ENCODE measurements at regions not wholly inside any gene's neighbourhood (a gene's known extent, or its start where the extent isn't known, plus 50 kb on each side); places are given as distances from the start of the nearest gene placed in this dataset.

- no peak for DNase-seq (ENCODE audit: low read depth)
Measured at GRCh38 chr14:54129850-54130640, 173.4 kb upstream of the BMP4 start.

GRCh38 chr14:54132496-54132895 is 175.9 kb upstream of the BMP4 start:
- DNase-seq (ENCODE audit: low read depth), result no peak

- peak; percentile 42 for DNase-seq (ENCODE audit: low read depth)
Measured at GRCh38 chr14:54133896-54134295, 177.3 kb upstream of the BMP4 start.

GRCh38 chr14:54135804-54136280 is 179.2 kb upstream of the BMP4 start:
- no peak for DNase-seq (ENCODE audit: low read depth)

GRCh38 chr14:54136894-54137613 is 180.4 kb upstream of the BMP4 start:
- no peak for DNase-seq (ENCODE audit: low read depth)

GRCh38 chr14:54137614-54137961 is 181.0 kb upstream of the BMP4 start:
- peak; percentile 31 for DNase-seq (ENCODE audit: low read depth)

- DNase-seq (ENCODE audit: low read depth), result peak; percentile 35
Measured at GRCh38 chr14:54138024-54138353, 181.4 kb upstream of the BMP4 start.

- peak; percentile 34 for DNase-seq (ENCODE audit: low read depth)
Measured at GRCh38 chr14:54138354-54139038, 181.9 kb upstream of the BMP4 start.

GRCh38 chr14:54140551-54140950 is 183.9 kb upstream of the BMP4 start:
- no peak for DNase-seq (ENCODE audit: low read depth)

- DNase-seq (ENCODE audit: low read depth), result peak; percentile 22
Measured at GRCh38 chr14:54146601-54147000, 190.0 kb upstream of the BMP4 start.

GRCh38 chr14:54147282-54147681 is 190.7 kb upstream of the BMP4 start:
- DNase-seq (ENCODE audit: low read depth), result peak; percentile 98

- no peak for DNase-seq (ENCODE audit: low read depth)
Measured at GRCh38 chr14:54147758-54148157, 191.1 kb upstream of the BMP4 start.

- DNase-seq (ENCODE audit: low read depth), result peak; percentile 22
Measured at GRCh38 chr14:54148251-54148650, 191.6 kb upstream of the BMP4 start.

GRCh38 chr14:54152351-54152750 is 195.7 kb upstream of the BMP4 start:
- DNase-seq (ENCODE audit: low read depth), result no peak

GRCh38 chr14:54166049-54166950 is 209.7 kb upstream of the BMP4 start:
- no peak for DNase-seq (ENCODE audit: low read depth)

GRCh38 chr14:54168489-54168888 is 211.9 kb upstream of the BMP4 start:
- DNase-seq (ENCODE audit: low read depth), result no peak

GRCh38 chr14:54169254-54169924 is 212.8 kb upstream of the BMP4 start:
- peak; percentile 84 for DNase-seq (ENCODE audit: low read depth)

- DNase-seq (ENCODE audit: low read depth), result no peak
Measured at GRCh38 chr14:54170301-54170700, 213.7 kb upstream of the BMP4 start.

- no peak for DNase-seq (ENCODE audit: low read depth)
Measured at GRCh38 chr14:54172114-54172513, 215.5 kb upstream of the BMP4 start.

GRCh38 chr14:54172562-54172961 is 215.9 kb upstream of the BMP4 start:
- no peak for DNase-seq (ENCODE audit: low read depth)

GRCh38 chr14:54173802-54174201 is 217.2 kb upstream of the BMP4 start:
- peak; percentile 84 for DNase-seq (ENCODE audit: low read depth)

Data from M059J (cell line).